Nephron (organoid): ENCODE measurements at regions not wholly inside any gene's neighbourhood (a gene's known extent, or its start where the extent isn't known, plus 50 kb on each side); places are given as distances from the start of the nearest gene placed in this dataset.

Source experiments
- H3K27ac Mint-ChIP-seq, 3 experiments: 2 replicates each; pipeline ENCODE4 v1.8.0; 2020; ENCODE audit warnings: mixed read lengths in 3 of 3, mild to moderate bottlenecking in 2 of 3, moderate library complexity in 1 of 3
- H3K27me3 Mint-ChIP-seq: 2 replicates; pipeline ENCODE4 v1.8.0; 2021; ENCODE audit warnings: low read depth, mild to moderate bottlenecking, moderate library complexity, mixed read lengths
- H3K36me3 Mint-ChIP-seq: 2 replicates; pipeline ENCODE4 v1.8.0; 2020; ENCODE audit warnings: low read depth, mixed read lengths
- H3K4me1 Mint-ChIP-seq: 2 replicates; pipeline ENCODE4 v1.8.0; 2020; ENCODE audit warnings: mixed read lengths
- H3K4me3 Mint-ChIP-seq, 3 experiments: 2 replicates each; pipeline ENCODE4 v1.8.0; 2020; ENCODE audit warnings: mild to moderate bottlenecking in 3 of 3, mixed read lengths in 3 of 3, moderate library complexity in 2 of 3
- H3K9me3 Mint-ChIP-seq: 2 replicates; pipeline ENCODE4 v1.8.0; 2020; ENCODE audit warnings: mixed read lengths
- CTCF ChIP-seq, 3 experiments: fragments of 200-600 bp; sonication (generic); IDR thresholded peaks; one replicate each; pipeline ENCODE4 v1.5.0; 2021; ENCODE audit warnings: antibody characterized with exemption in 3 of 3; ENCODE audit not compliant: unreplicated experiment in 3 of 3

- no peak for TF ChIP-seq CTCF (IDR thresholded peaks at IDR 0.05; ENCODE audit: unreplicated experiment in 3 of 3)
- H3K4me1 Mint-ChIP-seq = peaks cover 41% of the 10 kb centered on the region
- H3K9me3 Mint-ChIP-seq = peaks cover 7% of the 10 kb centered on the region
- H3K27ac Mint-ChIP-seq = peak overlapping the region in 2 of 3 experiments; percentile 6 to 91
- no peak overlapping the region for H3K4me3 Mint-ChIP-seq
- H3K36me3 Mint-ChIP-seq = no peaks in the 10 kb centered on the region
- H3K27me3 Mint-ChIP-seq = no peaks in the 10 kb centered on the region
Observed at GRCh38 chrX:118250445-118250844, 95.5 kb upstream of the WDR44 start.

- H3K9me3 Mint-ChIP-seq = peaks cover 7% of the 10 kb centered on the region
- H3K36me3 Mint-ChIP-seq = no peaks in the 10 kb centered on the region
- no peaks in the 10 kb centered on the region for H3K27me3 Mint-ChIP-seq
- H3K4me1 Mint-ChIP-seq = peaks cover 47% of the 10 kb centered on the region
- no peak overlapping the region for H3K4me3 Mint-ChIP-seq
- no peak for TF ChIP-seq CTCF (IDR thresholded peaks at IDR 0.05; ENCODE audit: unreplicated experiment in 3 of 3)
- peak overlapping the region; percentile 57 to 91 (median 58) for H3K27ac Mint-ChIP-seq
Observed at GRCh38 chrX:118251271-118251670, 94.6 kb upstream of the WDR44 start.

DNA sequence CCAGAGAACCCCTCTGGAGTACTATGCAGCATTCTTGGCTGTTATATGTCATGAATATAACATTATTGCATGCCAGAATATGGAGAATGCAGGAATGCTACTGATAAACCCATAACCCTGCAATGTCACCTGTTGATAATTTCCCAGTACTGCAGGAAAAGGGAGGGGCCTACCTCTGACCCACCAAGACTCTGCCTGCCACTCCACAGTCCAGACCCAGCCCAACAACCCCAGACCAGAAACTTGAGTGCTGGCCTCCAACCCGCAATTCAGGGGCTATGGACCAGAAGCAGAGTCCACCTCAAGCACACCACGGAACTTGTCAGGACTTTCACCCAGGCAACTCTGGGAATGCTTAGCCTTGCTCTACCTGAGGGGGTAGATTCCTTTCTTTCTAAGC, 92.9 kb upstream of the WDR44 start:
- Mint-ChIP-seq H3K27me3 (no peaks in the 10 kb centered on the region), H3K4me3 (no peak overlapping the region), H3K4me1 (peaks cover 53% of the 10 kb centered on the region), H3K36me3 (no peaks in the 10 kb centered on the region), H3K27ac (no peak overlapping the region), H3K9me3 (peaks cover 5% of the 10 kb centered on the region)
- no peak for TF ChIP-seq CTCF (IDR thresholded peaks at IDR 0.05; ENCODE audit: unreplicated experiment in 3 of 3)

GRCh38 chrX:118254611-118255010, 91.3 kb upstream of the WDR44 start:
- no peaks in the 10 kb centered on the region for H3K27me3 Mint-ChIP-seq
- peak overlapping the region; percentile 1 to 69 (median 40) for H3K27ac Mint-ChIP-seq
- no peaks in the 10 kb centered on the region for H3K36me3 Mint-ChIP-seq
- H3K4me1 Mint-ChIP-seq = peaks cover 46% of the 10 kb centered on the region
- H3K4me3 Mint-ChIP-seq = no peak overlapping the region
- H3K9me3 Mint-ChIP-seq = no peaks in the 10 kb centered on the region
- peak; percentile 71 to 76 (median 71) for TF ChIP-seq CTCF (IDR thresholded peaks at IDR 0.05; ENCODE audit: unreplicated experiment in 3 of 3)

GRCh38 chrX:118255921-118256320, 90.0 kb upstream of the WDR44 start:
- H3K4me3 Mint-ChIP-seq = peak overlapping the region in 1 of 3 experiments; percentile 16
- no peaks in the 10 kb centered on the region for H3K27me3 Mint-ChIP-seq
- TF ChIP-seq CTCF (IDR thresholded peaks at IDR 0.05; ENCODE audit: unreplicated experiment in 3 of 3) = no peak
- no peaks in the 10 kb centered on the region for H3K9me3 Mint-ChIP-seq
- peaks cover 44% of the 10 kb centered on the region for H3K4me1 Mint-ChIP-seq
- no peaks in the 10 kb centered on the region for H3K36me3 Mint-ChIP-seq
- peak overlapping the region in 1 of 3 experiments; percentile 18 for H3K27ac Mint-ChIP-seq

DNA sequence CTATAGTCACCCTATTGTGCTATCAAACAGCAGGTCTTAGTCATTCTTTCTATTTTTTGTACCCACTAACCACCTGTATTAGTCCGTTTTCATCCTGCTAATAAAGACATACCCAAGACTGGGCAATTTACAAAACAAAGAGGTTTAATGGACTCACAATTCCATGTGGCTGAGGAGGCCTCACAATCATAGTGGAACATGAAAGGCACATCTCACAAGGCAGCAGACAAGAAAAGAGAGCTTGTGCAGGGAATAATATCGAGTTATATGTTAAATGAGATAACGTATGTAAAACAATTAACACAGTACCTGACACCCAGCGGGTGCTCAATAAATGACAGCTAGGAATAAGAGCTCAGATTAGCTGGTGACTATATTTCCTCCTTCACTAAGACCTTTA, 88.1 kb upstream of the WDR44 start:
- Mint-ChIP-seq H3K27me3 (no peaks in the 10 kb centered on the region), H3K4me1 (peaks cover 42% of the 10 kb centered on the region), H3K36me3 (no peaks in the 10 kb centered on the region), H3K27ac (no peak overlapping the region), H3K9me3 (no peaks in the 10 kb centered on the region), H3K4me3 (no peak overlapping the region)
- no peak for TF ChIP-seq CTCF (IDR thresholded peaks at IDR 0.05; ENCODE audit: unreplicated experiment in 3 of 3)
